HCT116 (cell line): ENCODE measurements at regions not wholly inside any gene's neighbourhood (a gene's known extent, or its start where the extent isn't known, plus 50 kb on each side); places are given as distances from the start of the nearest gene placed in this dataset.

Source experiments
- ATAC-seq: fragments of 200-7000 bp; cut with Tn5 transposase; 2 replicates; pipeline ENCODE4 v1.9.1; 2020; ENCODE audit warnings: mild to moderate bottlenecking, moderate library complexity
- BruUV-seq: library from RNA; stranded (reverse); fragments of 400-500 nt; replicated peaks from 2 replicates; lab custom pipeline; 2021; lab: Mats Ljungman, UMichigan
- CTCF ChIA-PET: fragments of 300-600 bp; sonication (Branson Sonifier 250); formaldehyde crosslinking; loops from one replicate; lab custom pipeline; 2021; ENCODE audit warnings: antibody characterized with exemption; lab: Charles Lee
- POLR2A ChIA-PET: fragments of 300-600, 350-600 bp; sonication (Branson Sonifier 250); formaldehyde crosslinking; loops from one replicate; lab custom pipeline; 2021; ENCODE audit warnings: antibody characterized with exemption; lab: Charles Lee
- RAD21 ChIA-PET, 2 experiments: fragments of 300-600 bp; sonication (Branson Sonifier 250); formaldehyde crosslinking; loops; one replicate each; lab custom pipeline; 2023; ENCODE audit warnings: low total read pairs in 2 of 2; ENCODE audit not compliant: uncharacterized antibody in 2 of 2, unreplicated experiment in 2 of 2, low non-redundant PET in 1 of 2; lab: Charles Lee
- DNase-seq: peaks from one replicate; pipeline ENCODE4 v3.0.0-alpha.2; 2010; ENCODE audit warnings: low read depth, low spot score
- H2AFZ ChIP-seq: fragments of 200-600 bp; shearing (Covaris generic), sonication (generic); 2 replicates; pipeline ENCODE4 v1.6.1; 2017; ENCODE audit warnings: low read depth, mixed run types, mixed read lengths, antibody characterized with exemption, low read length; ENCODE audit not compliant: poor library complexity, severe bottlenecking
- H3K27ac ChIP-seq: 2 replicates; pipeline ENCODE4 v1.5.1; 2012; ENCODE audit warnings: low read depth, low read length
- H3K27me3 ChIP-seq: fragments of 200-600 bp; sonication (generic); 2 replicates; pipeline ENCODE4 v1.6.1; 2016; ENCODE audit warnings: mixed run types, low read length, mixed read lengths; ENCODE audit not compliant: insufficient read depth
- H3K36me3 ChIP-seq, 2 experiments: fragments of 200-500 bp in 1 of 2; fragments of 200-600 bp in 1 of 2; sonication (Bioruptor generic) in 1 of 2; sonication (generic) in 1 of 2; 2 replicates each; pipeline versions ENCODE4 v1.5.1 to v1.6.1; 2014 to 2016; ENCODE audit warnings: low read length in 2 of 2, inconsistent platforms in 1 of 2, mixed read lengths in 1 of 2, mixed run types in 1 of 2; ENCODE audit not compliant: insufficient read depth in 2 of 2, control insufficient read depth in 1 of 2
- H3K4me1 ChIP-seq, 2 experiments: fragments of 200-600 bp in 1 of 2; sonication (generic) in 1 of 2; 2 replicates each; pipeline versions ENCODE4 v1.5.1 to v1.6.1; 2012 to 2017; ENCODE audit warnings: low read length in 2 of 2, inconsistent platforms in 1 of 2, mild to moderate bottlenecking in 1 of 2, mixed read lengths in 1 of 2, mixed run types in 1 of 2, moderate library complexity in 1 of 2; ENCODE audit not compliant: insufficient read depth in 2 of 2, control insufficient read depth in 1 of 2
- H3K4me2 ChIP-seq: fragments of 200-600 bp; sonication (generic); 2 replicates; pipeline ENCODE4 v1.6.1; 2017; ENCODE audit warnings: mixed run types, low read length, mixed read lengths
- H3K4me3 ChIP-seq, 2 experiments: fragments of 200-600 bp in 1 of 2; sonication (generic) in 1 of 2; replicated peaks in 1 of 2; 2 replicates each; pipeline ENCODE4 v1.5.1; 2011 to 2016; ENCODE audit warnings: low read length in 2 of 2, control low read depth in 1 of 2, low read depth in 1 of 2, mild to moderate bottlenecking in 1 of 2, mixed read lengths in 1 of 2, mixed run types in 1 of 2
- H3K79me2 ChIP-seq: fragments of 200-600 bp; sonication (generic); 2 replicates; pipeline ENCODE4 v1.6.1; 2017; ENCODE audit warnings: mild to moderate bottlenecking, mixed run types, low read length, moderate library complexity, mixed read lengths; ENCODE audit not compliant: insufficient read depth
- H3K9ac ChIP-seq: fragments of 200-600 bp; sonication (generic); 2 replicates; pipeline ENCODE4 v1.6.1; 2016; ENCODE audit warnings: low read length, mixed read lengths
- H3K9me2 ChIP-seq: fragments of 200-600 bp; sonication (generic), shearing (Covaris generic); 2 replicates; pipeline ENCODE4 v1.6.1; 2017; ENCODE audit warnings: mixed run types, mild to moderate bottlenecking, moderate library complexity; ENCODE audit not compliant: insufficient read depth
- H3K9me3 ChIP-seq, 2 experiments: fragments of 200-500 bp in 1 of 2; fragments of 200-600 bp in 1 of 2; sonication (Bioruptor generic) in 1 of 2; sonication (generic) in 1 of 2; 2 replicates each; pipeline ENCODE4 v1.6.1; 2014 to 2017; ENCODE audit warnings: low read length in 2 of 2, mixed read lengths in 2 of 2, inconsistent platforms in 1 of 2, low read depth in 1 of 2, mild to moderate bottlenecking in 1 of 2, mixed run types in 1 of 2, moderate library complexity in 1 of 2; ENCODE audit not compliant: control insufficient read depth in 1 of 2, insufficient read depth in 1 of 2
- H4K20me1 ChIP-seq: fragments of 200-600 bp; sonication (generic), shearing (Covaris generic); 2 replicates; pipeline ENCODE4 v1.6.1; 2017; ENCODE audit warnings: mixed run types, mild to moderate bottlenecking, moderate library complexity; ENCODE audit not compliant: insufficient read depth
- ATF3 ChIP-seq: IDR thresholded peaks from 2 replicates; pipeline ENCODE4 v1.6.1; 2012
- CBX3 ChIP-seq: IDR thresholded peaks from 2 replicates; pipeline ENCODE4 v1.6.1; 2012; ENCODE audit warnings: low read depth
- POLR2A ChIP-seq: IDR thresholded peaks from 2 replicates; pipeline ENCODE4 v1.7.0; 2011; ENCODE audit warnings: borderline replicate concordance; ENCODE audit not compliant: insufficient read depth, insufficient read length; ENCODE audit errors: extremely low read depth
- POLR2AphosphoS5 ChIP-seq: IDR thresholded peaks from 2 replicates; pipeline ENCODE4 v1.6.1; 2011; ENCODE audit warnings: mild to moderate bottlenecking, low read depth, low read length, moderate library complexity
- RAD21 ChIP-seq: IDR thresholded peaks from 2 replicates; pipeline ENCODE4 v1.6.1; 2012; ENCODE audit warnings: low read depth, mild to moderate bottlenecking
- ZBTB33 ChIP-seq: IDR thresholded peaks from 2 replicates; pipeline ENCODE4 v1.6.1; 2011; ENCODE audit warnings: mild to moderate bottlenecking, low read length, moderate library complexity; ENCODE audit not compliant: insufficient replicate concordance; ENCODE audit errors: extremely low read depth
- ZNF274 ChIP-seq: fragments of 200-500 bp; sonication (Bioruptor generic); IDR thresholded peaks from 2 replicates; pipeline ENCODE4 v1.6.1; 2014; ENCODE audit warnings: mild to moderate bottlenecking, low read depth, low read length, inconsistent platforms
- intact Hi-C: fragments of 100-400 bp; cut with micrococcal nuclease; formaldehyde crosslinking; loops from 2 replicates; pipeline ENCODE4 v1.10.0; 2022
- TF ChIP-seq, protein P1 (sequence below): IDR thresholded peaks from 2 replicates; pipeline ENCODE4 v1.6.1; 2012

- intact Hi-C loops, result no loop called here
- peaks cover 8 to 19% of the 10 kb centered on the region in 2 experiments; a peak in 3 of 4 replicates for H3K4me1 ChIP-seq
- ATAC-seq, result no peak
- H3K4me3 ChIP-seq, result no peak overlapping the region
- TF ChIP-seq ZBTB33 (no peak), POLR2A (no peak), POLR2AphosphoS5 (no peak), CBX3 (no peak), RAD21 (no peak), ZNF274 (no peak)
- TF ChIP-seq, protein P1, sequence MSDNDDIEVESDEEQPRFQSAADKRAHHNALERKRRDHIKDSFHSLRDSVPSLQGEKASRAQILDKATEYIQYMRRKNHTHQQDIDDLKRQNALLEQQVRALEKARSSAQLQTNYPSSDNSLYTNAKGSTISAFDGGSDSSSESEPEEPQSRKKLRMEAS, result no peak
- ChIA-PET RAD21 (no interaction called here), CTCF (no interaction called here), POLR2A (no interaction called here)
- H3K4me2 ChIP-seq, result no peak overlapping the region
- no peaks in the 10 kb centered on the region for H4K20me1 ChIP-seq
- no peak overlapping the region for H3K9ac ChIP-seq
- BruUV-seq, result no TSS peak
- no peaks in the 10 kb centered on the region; the same call in 1 of the 2 replicates for H3K27me3 ChIP-seq
- H2AFZ ChIP-seq, result no peak overlapping the region
- H3K36me3 ChIP-seq, result no peaks in the 10 kb centered on the region
- no peaks in the 10 kb centered on the region for H3K79me2 ChIP-seq
- H3K9me2 ChIP-seq, result no peaks in the 10 kb centered on the region
- DNase-seq, result no peak
- H3K9me3 ChIP-seq, result no peaks in the 10 kb centered on the region
- H3K27ac ChIP-seq, result no peak overlapping the region
Observed at GRCh38 chr5:173777674-173778073, 110.5 kb upstream of the CPEB4 start.

- Histone ChIP-seq H3K27me3 (no peaks in the 10 kb centered on the region; the same call in 1 of the 2 replicates), H3K9ac (no peak overlapping the region), H3K4me3 (no peak overlapping the region), H3K9me3 (no peaks in the 10 kb centered on the region), H2AFZ (no peak overlapping the region), H3K9me2 (no peaks in the 10 kb centered on the region), H3K27ac (no peak overlapping the region), H3K4me2 (no peak overlapping the region), H3K4me1 (peaks cover 8 to 20% of the 10 kb centered on the region in 2 experiments; a peak in 3 of 4 replicates), H3K36me3 (no peaks in the 10 kb centered on the region), H3K79me2 (no peaks in the 10 kb centered on the region), H4K20me1 (no peaks in the 10 kb centered on the region)
- CTCF ChIA-PET, result no interaction called here
- RAD21 ChIA-PET, result no interaction called here
- ATAC-seq (no peak), DNase-seq (no peak)
- BruUV-seq, result no TSS peak
- TF ChIP-seq POLR2AphosphoS5 (no peak), ATF3 (no peak), ZBTB33 (no peak)
- intact Hi-C loops, result no loop called here
- POLR2A ChIA-PET, result no interaction called here
Observed at GRCh38 chr5:173778152-173778782, 109.9 kb upstream of the CPEB4 start.
